Lower leg skin (tissue), 4 donors: ENCODE measurements at regions not wholly inside any gene's neighbourhood (a gene's known extent, or its start where the extent isn't known, plus 50 kb on each side); places are given as distances from the start of the nearest gene placed in this dataset.

ENCODE experiments used
- DNase-seq, 2 donors: peaks; one replicate each; pipeline ENCODE4 v3.0.0-alpha.2; 2019; ENCODE audit warnings: low spot score in 2 of 2
- H3K4me3 ChIP-seq: fragments of 200-600 bp; sonication (generic); 2 replicates; pipeline ENCODE4 v1.5.1; 2017; ENCODE audit warnings: mild to moderate bottlenecking, low read depth; ENCODE audit not compliant: poor library complexity, severe bottlenecking
- CTCF ChIP-seq, 3 donors: fragments of 450-650 bp; IDR thresholded peaks; one replicate each; pipeline ENCODE4 v1.5.1; 2016; ENCODE audit warnings: antibody characterized with exemption in 3 of 3, mild to moderate bottlenecking in 3 of 3, moderate library complexity in 2 of 3
- POLR2A ChIP-seq, 2 donors: fragments of 450-650 bp; IDR thresholded peaks; one replicate each; pipeline ENCODE4 v1.6.1; 2016 to 2017; ENCODE audit warnings: antibody characterized with exemption in 2 of 2, mild to moderate bottlenecking in 1 of 2, moderate library complexity in 1 of 2
- WGBS, 2 donors: methylation state at CpG; one replicate each; pipeline ENCODE4 v1.1.5; 2018; 5-methylcytosine and 5-hydroxymethylcytosine counted together
- intact Hi-C: fragments of 100-400 bp; cut with DNase I; formaldehyde crosslinking; loops from one replicate; pipeline ENCODE4 v1.15.0; 2023; ENCODE audit warnings: low total_unique reads

GRCh38 chr12:78407722-78408121 is 456.9 kb upstream of the SYT1 start:
- 94% methylated on average over 2 of the region's 2 CpGs for WGBS, 2 donors
- no peak for TF ChIP-seq CTCF (IDR thresholded peaks at IDR 0.05)
- no peak for TF ChIP-seq POLR2A (IDR thresholded peaks at IDR 0.05)
- intact Hi-C loops: no loop called here
- DNase-seq: no peak
- H3K4me3 ChIP-seq: no peak overlapping the region

- WGBS, 2 donors: 92 to 93% methylated on average over 1 of the region's 1 CpG
- H3K4me3 ChIP-seq: no peak overlapping the region
- intact Hi-C loops: no loop called here
- DNase-seq: no peak
- TF ChIP-seq CTCF (IDR thresholded peaks at IDR 0.05): no peak
- TF ChIP-seq POLR2A (IDR thresholded peaks at IDR 0.05): no peak
These were observed 450.5 kb upstream of the SYT1 start for GRCh38 chr12:78414071-78414470.

- WGBS, 2 donors: 38 to 39% methylated on average over 2 of the region's 2 CpGs
- no peak for DNase-seq
These were observed 445.7 kb upstream of the SYT1 start for GRCh38 chr12:78418919-78419318.

GRCh38 chr12:78419513-78419912 is 445.1 kb upstream of the SYT1 start:
- 83 to 93% methylated on average over 3 of the region's 3 CpGs for WGBS, 2 donors
- TF ChIP-seq POLR2A (IDR thresholded peaks at IDR 0.05) (no peak), CTCF (IDR thresholded peaks at IDR 0.05) (no peak)
- intact Hi-C loops: no loop called here
- no peak overlapping the region for H3K4me3 ChIP-seq
- no peak for DNase-seq

More at GRCh38 chr12:78418919-78419318, 445.7 kb upstream of the SYT1 start:
- TF ChIP-seq POLR2A (IDR thresholded peaks at IDR 0.05): no peak
- no peak for TF ChIP-seq CTCF (IDR thresholded peaks at IDR 0.05)
- no peak overlapping the region for H3K4me3 ChIP-seq
- intact Hi-C loops: no loop called here

GRCh38 chr12:78420991-78421390 is 443.6 kb upstream of the SYT1 start:
- no peak overlapping the region for H3K4me3 ChIP-seq
- intact Hi-C loops: no loop called here
- no peak for DNase-seq
- TF ChIP-seq CTCF (IDR thresholded peaks at IDR 0.05): no peak
- WGBS, 2 donors: 64 to 70% methylated on average over 4 of the region's 4 CpGs

- 42 to 45% methylated on average over 2 of the region's 2 CpGs for WGBS, 2 donors
- DNase-seq: no peak
- H3K4me3 ChIP-seq: no peak overlapping the region
- intact Hi-C loops: no loop called here
- TF ChIP-seq CTCF (IDR thresholded peaks at IDR 0.05): no peak
- no peak for TF ChIP-seq POLR2A (IDR thresholded peaks at IDR 0.05)
These were observed 434.0 kb upstream of the SYT1 start for GRCh38 chr12:78430551-78430950.
